ENCODE measurements at regions not wholly inside any gene's neighbourhood (a gene's known extent, or its start where the extent isn't known, plus 50 kb on each side); places are given as distances from the start of the nearest gene placed in this dataset.

DNA sequence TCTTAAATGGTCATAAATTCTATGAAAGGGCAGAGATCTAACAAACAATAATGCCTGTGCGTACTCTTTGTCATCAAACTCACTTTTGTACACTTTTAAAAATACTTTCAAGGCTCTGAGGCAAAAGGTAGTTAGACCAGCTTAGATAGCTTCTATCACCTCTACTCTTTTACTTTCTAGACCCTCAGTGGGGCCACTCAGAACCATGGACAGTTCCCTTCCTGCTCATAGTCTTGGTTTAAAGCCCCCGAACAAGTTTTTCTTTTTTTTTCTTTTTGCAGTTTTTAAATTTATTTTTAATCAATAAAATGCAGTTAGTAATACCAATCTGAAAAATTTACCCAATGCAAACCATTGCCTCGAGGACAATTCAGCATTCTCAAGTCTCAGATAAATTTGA lies 460.5 kb upstream of the CNKSR2 start:
- in situ Hi-C loops (cut with MboI; ENCODE audit: low sequenced_read_pairs, unreplicated experiment), result no loop called here
- no peak for DNase-seq (ENCODE audit: low spot score)
- TF ChIP-seq, protein P1, sequence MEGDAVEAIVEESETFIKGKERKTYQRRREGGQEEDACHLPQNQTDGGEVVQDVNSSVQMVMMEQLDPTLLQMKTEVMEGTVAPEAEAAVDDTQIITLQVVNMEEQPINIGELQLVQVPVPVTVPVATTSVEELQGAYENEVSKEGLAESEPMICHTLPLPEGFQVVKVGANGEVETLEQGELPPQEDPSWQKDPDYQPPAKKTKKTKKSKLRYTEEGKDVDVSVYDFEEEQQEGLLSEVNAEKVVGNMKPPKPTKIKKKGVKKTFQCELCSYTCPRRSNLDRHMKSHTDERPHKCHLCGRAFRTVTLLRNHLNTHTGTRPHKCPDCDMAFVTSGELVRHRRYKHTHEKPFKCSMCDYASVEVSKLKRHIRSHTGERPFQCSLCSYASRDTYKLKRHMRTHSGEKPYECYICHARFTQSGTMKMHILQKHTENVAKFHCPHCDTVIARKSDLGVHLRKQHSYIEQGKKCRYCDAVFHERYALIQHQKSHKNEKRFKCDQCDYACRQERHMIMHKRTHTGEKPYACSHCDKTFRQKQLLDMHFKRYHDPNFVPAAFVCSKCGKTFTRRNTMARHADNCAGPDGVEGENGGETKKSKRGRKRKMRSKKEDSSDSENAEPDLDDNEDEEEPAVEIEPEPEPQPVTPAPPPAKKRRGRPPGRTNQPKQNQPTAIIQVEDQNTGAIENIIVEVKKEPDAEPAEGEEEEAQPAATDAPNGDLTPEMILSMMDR (IDR thresholded peaks at IDR 0.05; ENCODE audit: borderline replicate concordance, control extremely low read depth, extremely low read depth, insufficient read depth, missing control alignments), result no peak

DNA sequence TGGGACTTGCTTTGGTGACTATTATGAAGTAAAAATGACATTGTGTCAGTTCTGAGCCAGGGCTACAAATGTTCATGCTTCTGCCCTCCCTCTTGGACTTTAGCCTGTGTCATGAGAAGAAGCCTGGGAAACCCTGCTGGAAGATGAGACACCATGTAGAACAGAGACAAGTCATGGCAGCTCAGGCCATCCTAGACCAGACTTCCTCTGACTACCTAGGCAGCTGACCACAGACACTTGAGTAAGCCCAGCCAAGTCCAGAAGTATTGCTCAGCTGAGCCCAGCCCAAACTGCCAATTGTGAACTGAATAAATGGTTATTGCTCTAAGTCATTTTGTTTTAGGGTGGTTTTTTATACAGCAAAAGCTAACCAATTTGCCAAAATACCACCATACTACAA lies 467.6 kb upstream of the CNKSR2 start:
- in situ Hi-C loops (cut with MboI; ENCODE audit: low sequenced_read_pairs, unreplicated experiment), result no loop called here
- TF ChIP-seq, protein P1 (IDR thresholded peaks at IDR 0.05; ENCODE audit: borderline replicate concordance, control extremely low read depth, extremely low read depth, insufficient read depth, missing control alignments), result no peak
- DNase-seq (ENCODE audit: low spot score), result no peak

- TF ChIP-seq, protein P1 (IDR thresholded peaks at IDR 0.05; ENCODE audit: borderline replicate concordance, control extremely low read depth, extremely low read depth, insufficient read depth, missing control alignments), result no peak
- DNase-seq (ENCODE audit: low spot score), result no peak
- in situ Hi-C loops (cut with MboI; ENCODE audit: low sequenced_read_pairs, unreplicated experiment), result no loop called here
Measured at GRCh38 chrX:20884565-20884964, 489.7 kb upstream of the CNKSR2 start.

DNA sequence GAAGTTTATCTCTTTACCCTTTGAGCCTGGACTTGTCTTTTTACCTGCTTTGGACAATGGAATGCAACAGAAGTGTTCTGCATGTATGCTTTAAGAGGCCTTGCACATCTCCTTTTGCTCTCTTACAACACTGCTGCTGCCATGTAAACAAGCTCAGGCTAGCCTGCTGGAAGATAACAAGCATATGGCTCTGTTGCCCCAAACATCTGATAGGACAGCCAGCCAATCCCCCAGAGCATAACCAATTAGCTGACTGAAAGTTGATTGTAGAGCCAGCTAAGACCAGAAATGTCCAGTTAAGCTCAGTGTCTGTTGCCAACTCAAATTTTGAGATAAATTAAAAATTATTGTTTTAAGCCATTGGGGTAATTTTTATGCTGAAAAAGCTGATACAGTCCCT lies 510.6 kb upstream of the CNKSR2 start:
- TF ChIP-seq, protein P1 (IDR thresholded peaks at IDR 0.05; ENCODE audit: borderline replicate concordance, control extremely low read depth, extremely low read depth, insufficient read depth, missing control alignments), result no peak
- in situ Hi-C loops (cut with MboI; ENCODE audit: low sequenced_read_pairs, unreplicated experiment), result no loop called here
- DNase-seq (ENCODE audit: low spot score), result no peak

GRCh38 chrX:20861113-20861512 lies 513.1 kb upstream of the CNKSR2 start:
- DNase-seq (ENCODE audit: low spot score), result no peak
- in situ Hi-C loops (cut with MboI; ENCODE audit: low sequenced_read_pairs, unreplicated experiment), result no loop called here
- TF ChIP-seq, protein P1 (IDR thresholded peaks at IDR 0.05; ENCODE audit: borderline replicate concordance, control extremely low read depth, extremely low read depth, insufficient read depth, missing control alignments), result no peak

- in situ Hi-C loops (cut with MboI; ENCODE audit: low sequenced_read_pairs, unreplicated experiment), result no loop called here
- TF ChIP-seq, protein P1 (IDR thresholded peaks at IDR 0.05; ENCODE audit: borderline replicate concordance, control extremely low read depth, extremely low read depth, insufficient read depth, missing control alignments), result no peak
- no peak for DNase-seq (ENCODE audit: low spot score)
Measured at GRCh38 chrX:20857746-20858145, 516.5 kb upstream of the CNKSR2 start.

GRCh38 chrX:20838477-20838876 lies 535.7 kb upstream of the CNKSR2 start:
- in situ Hi-C loops (cut with MboI; ENCODE audit: low sequenced_read_pairs, unreplicated experiment), result no loop called here
- DNase-seq (ENCODE audit: low spot score), result no peak
- TF ChIP-seq, protein P1 (IDR thresholded peaks at IDR 0.05; ENCODE audit: borderline replicate concordance, control extremely low read depth, extremely low read depth, insufficient read depth, missing control alignments), result no peak
